Fibroblast of pulmonary artery (primary cell): ENCODE measurements at regions not wholly inside any gene's neighbourhood (a gene's known extent, or its start where the extent isn't known, plus 50 kb on each side); places are given as distances from the start of the nearest gene placed in this dataset.

ENCODE experiments used
- DNase-seq: peaks from one replicate; pipeline ENCODE4 v3.0.0-alpha.2; 2010; ENCODE audit warnings: low read depth
- H3K4me3 ChIP-seq: replicated peaks from 2 replicates; pipeline ENCODE4 v1.5.1; 2011; ENCODE audit warnings: low read depth, mild to moderate bottlenecking, control low read depth, low read length, moderate library complexity
- CTCF ChIP-seq: IDR thresholded peaks from 2 replicates; pipeline ENCODE4 v1.5.1; 2011; ENCODE audit warnings: mild to moderate bottlenecking, control low read depth, low read length, inconsistent platforms; ENCODE audit errors: missing control alignments

GRCh38 chr2:189937691-189938090 lies 124.8 kb downstream of the MSTN start:
- no peak for DNase-seq
- no peak overlapping the region for H3K4me3 ChIP-seq
- TF ChIP-seq CTCF = no peak

GRCh38 chr2:189933911-189934399 lies 128.6 kb downstream of the MSTN start:
- TF ChIP-seq CTCF = no peak
- no peak overlapping the region for H3K4me3 ChIP-seq
- peak; percentile 88 for DNase-seq

GRCh38 chr2:189933041-189933440 lies 129.5 kb downstream of the MSTN start:
- H3K4me3 ChIP-seq = no peak overlapping the region
- TF ChIP-seq CTCF = no peak
- no peak for DNase-seq

GRCh38 chr2:189927823-189928222 lies 134.7 kb downstream of the MSTN start:
- no peak overlapping the region for H3K4me3 ChIP-seq
- TF ChIP-seq CTCF = no peak
- peak; percentile 52 for DNase-seq
